Panc1 (cell line): ENCODE measurements at regions not wholly inside any gene's neighbourhood (a gene's known extent, or its start where the extent isn't known, plus 50 kb on each side); places are given as distances from the start of the nearest gene placed in this dataset.

Experiments used
- ATAC-seq: fragments of 200-7000 bp; cut with Tn5 transposase; 2 replicates; pipeline ENCODE4 v1.9.1; 2020; ENCODE audit warnings: mild to moderate bottlenecking, moderate library complexity
- BruUV-seq: library from RNA; stranded (reverse); fragments of 400-500 nt; replicated peaks from 2 replicates; lab custom pipeline; 2021; lab: Mats Ljungman, UMichigan
- CTCF ChIA-PET: fragments of 300-600 bp; sonication (Branson Sonifier 250); formaldehyde crosslinking; loops from one replicate; lab custom pipeline; 2022; ENCODE audit warnings: antibody characterized with exemption; lab: Charles Lee
- POLR2A ChIA-PET: fragments of 300-600 bp; sonication (Branson Sonifier 250); formaldehyde crosslinking; loops from one replicate; lab custom pipeline; 2022; ENCODE audit warnings: antibody characterized with exemption; lab: Charles Lee
- DNase-seq: peaks from one replicate; pipeline ENCODE4 v3.0.0-alpha.2; 2010; ENCODE audit warnings: low read depth, low spot score
- H3K27ac ChIP-seq: 2 replicates; pipeline ENCODE4 v1.5.1; 2011; ENCODE audit warnings: mild to moderate bottlenecking, low read length, inconsistent platforms
- H3K27me3 ChIP-seq: fragments of 200-500 bp; sonication (Bioruptor generic); 2 replicates; pipeline ENCODE4 v1.6.0; 2014; ENCODE audit warnings: low read length, inconsistent platforms; ENCODE audit not compliant: control insufficient read depth, insufficient read depth
- H3K36me3 ChIP-seq: fragments of 200-500 bp; sonication (Bioruptor generic); 2 replicates; pipeline ENCODE4 v1.5.1; 2014; ENCODE audit warnings: inconsistent platforms, mild to moderate bottlenecking, low read length, moderate library complexity; ENCODE audit not compliant: control insufficient read depth, insufficient read depth
- H3K4me1 ChIP-seq: 2 replicates; pipeline ENCODE4 v1.5.1; 2011; ENCODE audit warnings: inconsistent platforms, mild to moderate bottlenecking, low read length, moderate library complexity; ENCODE audit not compliant: control insufficient read depth, insufficient read depth
- H3K4me3 ChIP-seq, 2 experiments: 2 replicates each; pipeline ENCODE4 v1.5.1; 2011 to 2012; ENCODE audit warnings: low read depth in 2 of 2, low read length in 2 of 2, mild to moderate bottlenecking in 2 of 2, inconsistent platforms in 1 of 2, moderate library complexity in 1 of 2
- H3K9me3 ChIP-seq: fragments of 200-500 bp; sonication (Bioruptor generic); 2 replicates; pipeline ENCODE4 v1.5.1; 2014; ENCODE audit warnings: low read depth, mild to moderate bottlenecking, inconsistent platforms, low read length, moderate library complexity; ENCODE audit not compliant: control insufficient read depth, insufficient read depth
- CTCF ChIP-seq: fragments of 450-650 bp; IDR thresholded peaks from 2 replicates; pipeline ENCODE4 v1.5.1; 2017; ENCODE audit warnings: mild to moderate bottlenecking
- POLR2AphosphoS5 ChIP-seq: IDR thresholded peaks from 2 replicates; pipeline ENCODE4 v1.6.1; 2012; ENCODE audit warnings: mild to moderate bottlenecking, low read depth, low read length, moderate library complexity
- REST ChIP-seq, 2 experiments: IDR thresholded peaks; 2 replicates each; pipeline ENCODE4 v1.6.1; 2011 to 2012; ENCODE audit warnings: low read depth in 2 of 2, control low read depth in 1 of 2, low read length in 1 of 2, mild to moderate bottlenecking in 1 of 2, moderate library complexity in 1 of 2; ENCODE audit not compliant: insufficient read depth in 1 of 2
- SIN3A ChIP-seq: IDR thresholded peaks from 2 replicates; pipeline ENCODE4 v1.6.1; 2012; ENCODE audit warnings: low read depth, mild to moderate bottlenecking, low read length, moderate library complexity, borderline replicate concordance; ENCODE audit not compliant: insufficient read depth
- TCF7L2 ChIP-seq: IDR thresholded peaks from 2 replicates; pipeline ENCODE4 v1.6.1; 2011; ENCODE audit warnings: mild to moderate bottlenecking, low read depth, low read length, inconsistent platforms
- in situ Hi-C: cut with HindIII; loops from 2 replicates; pipeline ENCODE4 v1.10.0; 2016; ENCODE audit warnings: low sequenced_read_pairs, low pct_unique_long_range_greater_than_20kb
- intact Hi-C: fragments of 100-400 bp; cut with micrococcal nuclease; formaldehyde crosslinking; loops from one replicate; pipeline ENCODE4 v1.10.0; 2022; ENCODE audit not compliant: unreplicated experiment

GRCh38 chr4:45131020-45131419 lies 404.7 kb upstream of the GNPDA2 start:
- Histone ChIP-seq H3K4me3 (no peak overlapping the region), H3K9me3 (no peaks in the 10 kb centered on the region), H3K27me3 (no peaks in the 10 kb centered on the region), H3K36me3 (no peaks in the 10 kb centered on the region), H3K4me1 (no peaks in the 10 kb centered on the region), H3K27ac (no peak overlapping the region)
- no TSS peak for BruUV-seq
- in situ Hi-C loops (no loop called here), intact Hi-C loops (no loop called here)
- no peak for DNase-seq
- ChIA-PET POLR2A (no interaction called here), CTCF (no interaction called here)
- TF ChIP-seq SIN3A = no peak
- TF ChIP-seq TCF7L2 = no peak
- TF ChIP-seq REST (IDR thresholded peaks at IDR 0.05; ENCODE audit: insufficient read depth in 1 of 2, low read depth in 2 of 2, low read length in 1 of 2) = no peak
- no peak for TF ChIP-seq CTCF
- no peak for TF ChIP-seq POLR2AphosphoS5
- ATAC-seq = no peak

- Histone ChIP-seq H3K4me3 (no peak overlapping the region), H3K27me3 (no peaks in the 10 kb centered on the region), H3K9me3 (no peaks in the 10 kb centered on the region), H3K27ac (no peak overlapping the region), H3K4me1 (no peaks in the 10 kb centered on the region), H3K36me3 (no peaks in the 10 kb centered on the region)
- ATAC-seq = no peak
- ChIA-PET CTCF (no interaction called here), POLR2A (no interaction called here)
- intact Hi-C loops = no loop called here
- no peak for TF ChIP-seq TCF7L2
- no peak for TF ChIP-seq SIN3A
- TF ChIP-seq POLR2AphosphoS5 = no peak
- TF ChIP-seq REST (IDR thresholded peaks at IDR 0.05; ENCODE audit: insufficient read depth in 1 of 2, low read depth in 2 of 2, low read length in 1 of 2) = no peak
- no peak for DNase-seq
- in situ Hi-C loops = no loop called here
- no TSS peak for BruUV-seq
Measured at GRCh38 chr4:45122406-45122805, 396.1 kb upstream of the GNPDA2 start.
